Activated naive CD8-positive, alpha-beta T cell (primary cell): ENCODE measurements at regions not wholly inside any gene's neighbourhood (a gene's known extent, or its start where the extent isn't known, plus 50 kb on each side); places are given as distances from the start of the nearest gene placed in this dataset.
"Not testable (repeated sequence)": the region's sequence is repeated elsewhere in the genome, so short reads cannot be mapped to it uniquely, and the experiment has no call there.

Experiments used
- H3K27ac Mint-ChIP-seq: one replicate; pipeline ENCODE4 v1.8.0; 2021; ENCODE audit warnings: mixed read lengths
- H3K27me3 Mint-ChIP-seq: one replicate; pipeline ENCODE4 v1.8.0; 2021; ENCODE audit warnings: mixed read lengths
- H3K36me3 Mint-ChIP-seq: one replicate; pipeline ENCODE4 v1.8.0; 2021; ENCODE audit warnings: mixed read lengths
- H3K4me1 Mint-ChIP-seq: one replicate; pipeline ENCODE4 v1.8.0; 2021; ENCODE audit warnings: low read depth, mixed read lengths
- H3K4me3 Mint-ChIP-seq: one replicate; pipeline ENCODE4 v1.8.0; 2021; ENCODE audit warnings: mild to moderate bottlenecking, mixed read lengths
- H3K9me3 Mint-ChIP-seq: one replicate; pipeline ENCODE4 v1.8.0; 2021; ENCODE audit warnings: low read depth, mixed read lengths

- Mint-ChIP-seq H3K9me3 (no peaks in the 10 kb centered on the region), H3K4me1 (no peaks in the 10 kb centered on the region), H3K36me3 (no peaks in the 10 kb centered on the region), H3K27ac (no peak overlapping the region), H3K4me3 (no peak overlapping the region), H3K27me3 (no peaks in the 10 kb centered on the region)
These were observed 177.3 kb downstream of the BANP start for GRCh38 chr16:88128556-88128955.

GRCh38 chr16:88129133-88129532 lies 177.9 kb downstream of the BANP start:
- not testable (repeated sequence) for H3K4me3 Mint-ChIP-seq, H3K36me3 Mint-ChIP-seq, H3K4me1 Mint-ChIP-seq, H3K27me3 Mint-ChIP-seq, H3K27ac Mint-ChIP-seq, H3K9me3 Mint-ChIP-seq

- Mint-ChIP-seq H3K9me3 (no peaks in the 10 kb centered on the region), H3K27me3 (no peaks in the 10 kb centered on the region), H3K27ac (no peak overlapping the region), H3K4me3 (no peak overlapping the region), H3K36me3 (no peaks in the 10 kb centered on the region), H3K4me1 (no peaks in the 10 kb centered on the region)
These were observed 178.8 kb downstream of the BANP start for GRCh38 chr16:88130016-88130415.

GRCh38 chr16:88130681-88131080 lies 179.4 kb downstream of the BANP start:
- H3K4me3 Mint-ChIP-seq: no peak overlapping the region
- no peaks in the 10 kb centered on the region for H3K9me3 Mint-ChIP-seq
- no peaks in the 10 kb centered on the region for H3K27me3 Mint-ChIP-seq
- H3K27ac Mint-ChIP-seq: no peak overlapping the region
- no peaks in the 10 kb centered on the region for H3K36me3 Mint-ChIP-seq
- H3K4me1 Mint-ChIP-seq: no peaks in the 10 kb centered on the region

GRCh38 chr16:88131256-88131655 lies 180.0 kb downstream of the BANP start:
- H3K27me3 Mint-ChIP-seq: no peaks in the 10 kb centered on the region
- no peaks in the 10 kb centered on the region for H3K36me3 Mint-ChIP-seq
- H3K4me1 Mint-ChIP-seq: no peaks in the 10 kb centered on the region
- H3K4me3 Mint-ChIP-seq: no peak overlapping the region
- H3K27ac Mint-ChIP-seq: no peak overlapping the region
- no peaks in the 10 kb centered on the region for H3K9me3 Mint-ChIP-seq

- Mint-ChIP-seq H3K36me3 (no peaks in the 10 kb centered on the region), H3K27ac (no peak overlapping the region), H3K9me3 (no peaks in the 10 kb centered on the region), H3K4me1 (no peaks in the 10 kb centered on the region), H3K27me3 (no peaks in the 10 kb centered on the region), H3K4me3 (no peak overlapping the region)
These were observed 180.7 kb downstream of the BANP start for GRCh38 chr16:88131966-88132365.

GRCh38 chr16:88132836-88133506 lies 181.7 kb downstream of the BANP start:
- H3K36me3 Mint-ChIP-seq: no peaks in the 10 kb centered on the region
- H3K4me3 Mint-ChIP-seq: no peak overlapping the region
- H3K4me1 Mint-ChIP-seq: no peaks in the 10 kb centered on the region
- H3K9me3 Mint-ChIP-seq: no peaks in the 10 kb centered on the region
- no peaks in the 10 kb centered on the region for H3K27me3 Mint-ChIP-seq
- H3K27ac Mint-ChIP-seq: no peak overlapping the region

GRCh38 chr16:88133507-88133843 lies 182.2 kb downstream of the BANP start:
- Mint-ChIP-seq H3K4me1 (no peaks in the 10 kb centered on the region), H3K36me3 (no peaks in the 10 kb centered on the region), H3K9me3 (no peaks in the 10 kb centered on the region), H3K27me3 (no peaks in the 10 kb centered on the region), H3K27ac (no peak overlapping the region), H3K4me3 (no peak overlapping the region)

- not testable (repeated sequence) for H3K36me3 Mint-ChIP-seq, H3K27ac Mint-ChIP-seq, H3K4me1 Mint-ChIP-seq, H3K27me3 Mint-ChIP-seq, H3K4me3 Mint-ChIP-seq, H3K9me3 Mint-ChIP-seq
These were observed 183.1 kb downstream of the BANP start for GRCh38 chr16:88134172-88134898.

GRCh38 chr16:88134899-88135682 lies 183.9 kb downstream of the BANP start:
- H3K9me3 Mint-ChIP-seq, H3K36me3 Mint-ChIP-seq, H3K4me1 Mint-ChIP-seq, H3K27ac Mint-ChIP-seq, H3K27me3 Mint-ChIP-seq, H3K4me3 Mint-ChIP-seq: not testable (repeated sequence)

GRCh38 chr16:88136211-88136713 lies 185.0 kb downstream of the BANP start:
- not testable (repeated sequence) for H3K4me3 Mint-ChIP-seq, H3K9me3 Mint-ChIP-seq, H3K36me3 Mint-ChIP-seq, H3K27me3 Mint-ChIP-seq, H3K27ac Mint-ChIP-seq, H3K4me1 Mint-ChIP-seq

- H3K27ac Mint-ChIP-seq, H3K4me1 Mint-ChIP-seq, H3K9me3 Mint-ChIP-seq, H3K4me3 Mint-ChIP-seq, H3K27me3 Mint-ChIP-seq, H3K36me3 Mint-ChIP-seq: not testable (repeated sequence)
These were observed 185.7 kb downstream of the BANP start for GRCh38 chr16:88136939-88137338.

GRCh38 chr16:88139141-88139540 lies 187.9 kb downstream of the BANP start:
- H3K4me1 Mint-ChIP-seq, H3K4me3 Mint-ChIP-seq, H3K36me3 Mint-ChIP-seq, H3K9me3 Mint-ChIP-seq, H3K27ac Mint-ChIP-seq, H3K27me3 Mint-ChIP-seq: not testable (repeated sequence)

GRCh38 chr16:88140195-88140594 lies 189.0 kb downstream of the BANP start:
- not testable (repeated sequence) for H3K9me3 Mint-ChIP-seq, H3K4me3 Mint-ChIP-seq, H3K4me1 Mint-ChIP-seq, H3K36me3 Mint-ChIP-seq, H3K27ac Mint-ChIP-seq, H3K27me3 Mint-ChIP-seq

- Mint-ChIP-seq H3K27me3 (no peaks in the 10 kb centered on the region), H3K9me3 (no peaks in the 10 kb centered on the region), H3K36me3 (no peaks in the 10 kb centered on the region), H3K4me3 (no peak overlapping the region), H3K27ac (no peak overlapping the region), H3K4me1 (no peaks in the 10 kb centered on the region)
These were observed 190.3 kb downstream of the BANP start for GRCh38 chr16:88141580-88141979.
